ENCODE measurements at regions not wholly inside any gene's neighbourhood (a gene's known extent, or its start where the extent isn't known, plus 50 kb on each side); places are given as distances from the start of the nearest gene placed in this dataset.
A peak's percentile ranks its signal among the peaks of the same experiment; 100 is the strongest.

DNA sequence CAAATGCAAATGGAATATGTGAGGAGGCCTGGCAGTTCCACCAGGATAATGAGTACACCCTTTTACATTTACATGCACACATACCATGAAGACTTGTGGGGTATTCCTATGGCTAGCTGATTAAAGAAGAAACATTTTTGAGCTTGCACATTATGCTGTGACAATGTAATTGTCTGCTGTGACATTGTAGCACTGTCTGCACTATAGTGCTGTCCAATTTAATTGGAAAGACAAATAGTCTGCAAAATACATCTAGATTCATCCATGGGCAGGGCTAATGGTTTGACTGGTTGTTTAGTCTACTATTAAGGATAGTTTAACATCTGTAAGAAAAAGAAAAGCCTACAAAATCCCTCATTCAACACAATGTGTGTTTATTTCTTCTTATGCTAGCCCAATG is 1005.6 kb upstream of the LRFN5 start:
- Mint-ChIP-seq H3K27me3 (ENCODE audit: low read depth) (no peaks in the 10 kb centered on the region), H3K4me1 (ENCODE audit: low read depth) (no peaks in the 10 kb centered on the region), H3K4me3 (no peak overlapping the region), H3K27ac (no peak overlapping the region), H3K36me3 (ENCODE audit: insufficient read depth in 2 of 2) (no peaks in the 10 kb centered on the region), H3K9me3 (no peaks in the 10 kb centered on the region)
- no peak for ATAC-seq (replicated peaks in 1 of 2)
- DNase-seq: no peak

- Mint-ChIP-seq H3K4me3 (no peak overlapping the region), H3K27ac (no peak overlapping the region), H3K9me3 (no peaks in the 10 kb centered on the region), H3K27me3 (ENCODE audit: low read depth) (no peaks in the 10 kb centered on the region), H3K36me3 (ENCODE audit: insufficient read depth in 2 of 2) (no peaks in the 10 kb centered on the region), H3K4me1 (ENCODE audit: low read depth) (no peaks in the 10 kb centered on the region)
- no peak for DNase-seq
- ATAC-seq (replicated peaks in 1 of 2): peak in 1 of 2 donors; percentile 25
Measured at GRCh38 chr14:40599725-40600124, 1007.0 kb upstream of the LRFN5 start.

- no peak for ATAC-seq (replicated peaks in 1 of 2)
- Mint-ChIP-seq H3K36me3 (ENCODE audit: insufficient read depth in 2 of 2) (no peaks in the 10 kb centered on the region), H3K9me3 (no peaks in the 10 kb centered on the region), H3K27me3 (ENCODE audit: low read depth) (no peaks in the 10 kb centered on the region), H3K4me3 (no peak overlapping the region), H3K4me1 (ENCODE audit: low read depth) (no peaks in the 10 kb centered on the region), H3K27ac (no peak overlapping the region)
- DNase-seq: no peak
Measured at GRCh38 chr14:40581264-40581663, 1025.4 kb upstream of the LRFN5 start.

GRCh38 chr14:40576880-40577478 is 1029.7 kb upstream of the LRFN5 start:
- H3K4me1 Mint-ChIP-seq (ENCODE audit: low read depth): no peaks in the 10 kb centered on the region
- H3K36me3 Mint-ChIP-seq (ENCODE audit: insufficient read depth in 2 of 2): no peaks in the 10 kb centered on the region
- H3K9me3 Mint-ChIP-seq: peaks cover 6% of the 10 kb centered on the region in 2 donors
- no peak overlapping the region for H3K27ac Mint-ChIP-seq
- H3K27me3 Mint-ChIP-seq (ENCODE audit: low read depth): no peaks in the 10 kb centered on the region
- no peak for ATAC-seq (replicated peaks in 1 of 2)
- H3K4me3 Mint-ChIP-seq: no peak overlapping the region
- no peak for DNase-seq

DNA sequence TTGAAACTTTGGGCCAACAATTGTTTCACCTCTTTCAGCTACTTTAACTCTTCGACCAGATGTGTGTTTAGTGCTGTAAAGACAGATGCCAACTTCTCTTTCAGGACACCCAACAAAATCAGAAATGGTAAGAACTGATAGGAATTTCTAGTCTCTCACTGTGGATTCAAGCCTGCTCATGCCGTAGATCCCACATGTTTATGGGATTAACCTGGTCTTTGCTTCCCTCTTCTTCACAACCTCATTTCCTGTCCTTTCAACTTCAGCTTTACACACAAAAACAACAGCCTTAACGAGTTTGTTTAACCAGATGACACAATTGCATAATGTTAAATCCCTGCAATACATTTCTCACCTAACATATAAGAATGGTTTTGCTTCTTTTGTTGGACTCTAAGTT is 1031.9 kb upstream of the LRFN5 start:
- ATAC-seq (replicated peaks in 1 of 2) (no peak), DNase-seq (no peak)
- Mint-ChIP-seq H3K9me3 (peaks cover 6 to 8% of the 10 kb centered on the region in 2 donors), H3K27ac (no peak overlapping the region), H3K27me3 (ENCODE audit: low read depth) (no peaks in the 10 kb centered on the region), H3K4me1 (ENCODE audit: low read depth) (no peaks in the 10 kb centered on the region), H3K4me3 (no peak overlapping the region), H3K36me3 (ENCODE audit: insufficient read depth in 2 of 2) (peaks cover 0 to 1% of the 10 kb centered on the region in 2 donors)

DNA sequence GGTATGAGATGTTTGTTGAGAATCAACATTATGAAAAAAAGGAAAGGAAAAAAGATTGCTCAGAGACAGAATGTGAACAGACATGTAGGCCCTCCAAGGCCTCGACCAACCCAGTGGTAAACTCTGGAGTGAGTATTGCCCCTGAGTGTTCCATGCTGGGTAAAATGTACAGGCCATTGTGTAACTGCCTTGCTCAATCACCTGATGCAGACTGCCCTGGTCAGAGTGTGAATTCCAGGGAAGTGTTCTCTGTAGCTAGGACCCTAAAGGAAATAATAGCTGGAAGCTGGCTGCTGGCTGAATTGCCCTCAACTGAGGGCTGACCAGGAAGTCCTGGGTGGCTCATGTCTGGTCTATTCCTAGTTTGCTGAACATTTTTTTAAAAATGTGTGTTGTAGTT is 1081.4 kb upstream of the LRFN5 start:
- Mint-ChIP-seq H3K36me3 (ENCODE audit: insufficient read depth in 2 of 2) (no peaks in the 10 kb centered on the region), H3K27me3 (ENCODE audit: low read depth) (no peaks in the 10 kb centered on the region), H3K4me1 (ENCODE audit: low read depth) (no peaks in the 10 kb centered on the region), H3K9me3 (peaks cover 0 to 3% of the 10 kb centered on the region in 2 donors), H3K27ac (no peak overlapping the region), H3K4me3 (no peak overlapping the region)
- ATAC-seq (replicated peaks in 1 of 2) (no peak), DNase-seq (no peak)

GRCh38 chr14:40523123-40523522 is 1083.6 kb upstream of the LRFN5 start:
- peaks cover 0 to 3% of the 10 kb centered on the region in 2 donors for H3K9me3 Mint-ChIP-seq
- H3K27ac Mint-ChIP-seq: no peak overlapping the region
- H3K36me3 Mint-ChIP-seq (ENCODE audit: insufficient read depth in 2 of 2): no peaks in the 10 kb centered on the region
- H3K4me1 Mint-ChIP-seq (ENCODE audit: low read depth): no peaks in the 10 kb centered on the region
- no peak for ATAC-seq (replicated peaks in 1 of 2)
- no peaks in the 10 kb centered on the region for H3K27me3 Mint-ChIP-seq (ENCODE audit: low read depth)
- no peak for DNase-seq
- no peak overlapping the region for H3K4me3 Mint-ChIP-seq

GRCh38 chr14:40494483-40494882 is 1062.2 kb upstream of the FBXO33 start:
- no peak for DNase-seq
- Mint-ChIP-seq H3K4me1 (ENCODE audit: low read depth) (no peaks in the 10 kb centered on the region), H3K4me3 (no peak overlapping the region), H3K27ac (no peak overlapping the region), H3K9me3 (peaks cover 0 to 4% of the 10 kb centered on the region in 2 donors), H3K36me3 (ENCODE audit: insufficient read depth in 2 of 2) (no peaks in the 10 kb centered on the region), H3K27me3 (ENCODE audit: low read depth) (no peaks in the 10 kb centered on the region)
- no peak for ATAC-seq (replicated peaks in 1 of 2)

DNA sequence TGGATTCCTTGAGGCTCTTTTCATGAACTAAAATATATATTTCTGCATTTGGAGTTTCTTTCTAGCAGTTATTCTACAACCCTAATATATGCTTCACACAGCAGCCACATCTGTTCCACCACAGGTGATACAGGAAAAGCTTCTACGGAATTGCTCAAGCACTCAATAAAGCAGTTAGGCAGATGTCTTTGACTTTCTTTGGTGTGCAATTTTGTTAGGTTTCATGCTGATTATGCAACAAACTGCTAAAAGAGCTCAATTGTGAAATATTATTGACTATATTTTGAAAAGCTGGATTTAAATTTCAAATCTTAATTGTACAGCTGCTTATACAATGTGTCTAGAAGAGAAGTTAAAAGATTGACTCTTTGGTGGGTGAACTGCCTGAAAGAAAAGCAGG is 1055.6 kb upstream of the FBXO33 start:
- no peak overlapping the region for H3K4me3 Mint-ChIP-seq
- no peaks in the 10 kb centered on the region for H3K27me3 Mint-ChIP-seq (ENCODE audit: low read depth)
- ATAC-seq (replicated peaks in 1 of 2) (no peak), DNase-seq (no peak)
- no peaks in the 10 kb centered on the region for H3K36me3 Mint-ChIP-seq (ENCODE audit: insufficient read depth in 2 of 2)
- H3K27ac Mint-ChIP-seq: no peak overlapping the region
- no peaks in the 10 kb centered on the region for H3K4me1 Mint-ChIP-seq (ENCODE audit: low read depth)
- peaks cover 0 to 2% of the 10 kb centered on the region in 2 donors for H3K9me3 Mint-ChIP-seq

DNA sequence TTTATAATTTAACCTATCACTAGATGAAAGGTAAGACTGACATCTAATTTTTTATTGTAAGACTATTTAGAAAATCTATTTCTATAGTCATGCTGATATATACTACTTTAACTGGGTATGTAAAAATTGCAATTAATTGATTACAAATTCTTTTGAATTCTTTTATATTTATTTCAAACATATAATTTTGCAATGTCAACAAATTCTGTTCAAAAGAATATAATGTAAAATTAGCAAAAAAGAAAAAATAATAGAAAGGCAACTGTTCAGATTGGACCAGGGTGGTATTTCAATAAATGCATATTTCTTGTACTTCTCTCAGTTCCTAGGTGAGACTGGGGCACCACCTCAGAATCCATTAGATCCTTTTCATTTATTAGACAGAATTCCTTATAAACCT is 1053.5 kb upstream of the FBXO33 start:
- no peak overlapping the region for H3K27ac Mint-ChIP-seq
- H3K4me1 Mint-ChIP-seq (ENCODE audit: low read depth): no peaks in the 10 kb centered on the region
- DNase-seq (no peak), ATAC-seq (replicated peaks in 1 of 2) (no peak)
- H3K4me3 Mint-ChIP-seq: no peak overlapping the region
- no peaks in the 10 kb centered on the region for H3K9me3 Mint-ChIP-seq
- H3K27me3 Mint-ChIP-seq (ENCODE audit: low read depth): no peaks in the 10 kb centered on the region
- no peaks in the 10 kb centered on the region for H3K36me3 Mint-ChIP-seq (ENCODE audit: insufficient read depth in 2 of 2)

DNA sequence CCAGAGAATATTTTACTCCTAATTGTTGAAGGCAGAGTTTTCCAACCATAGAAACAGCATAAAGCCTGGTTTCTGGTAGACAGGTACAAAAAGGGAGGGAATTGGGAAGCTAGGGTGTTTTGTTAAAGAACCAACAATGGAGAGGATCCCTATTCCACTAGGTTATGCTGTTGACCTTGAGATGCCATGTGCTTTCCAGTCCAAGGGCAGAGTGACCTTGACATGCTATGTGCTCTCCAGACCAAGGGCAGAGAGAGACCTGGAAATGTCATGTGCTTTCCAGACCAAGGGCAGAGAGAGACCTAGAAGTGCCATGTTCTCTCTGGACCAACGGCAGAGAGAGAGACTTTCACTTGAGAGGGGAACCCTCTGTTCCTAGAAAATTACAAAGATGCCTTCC is 1043.8 kb upstream of the FBXO33 start:
- no peak overlapping the region for H3K4me3 Mint-ChIP-seq
- ATAC-seq (replicated peaks in 1 of 2) (no peak), DNase-seq (no peak)
- no peaks in the 10 kb centered on the region for H3K27me3 Mint-ChIP-seq (ENCODE audit: low read depth)
- H3K27ac Mint-ChIP-seq: no peak overlapping the region
- peaks cover 11 to 14% of the 10 kb centered on the region in 2 donors for H3K9me3 Mint-ChIP-seq
- peaks cover 0 to 3% of the 10 kb centered on the region in 2 donors for H3K36me3 Mint-ChIP-seq (ENCODE audit: insufficient read depth in 2 of 2)
- no peaks in the 10 kb centered on the region for H3K4me1 Mint-ChIP-seq (ENCODE audit: low read depth)

DNA sequence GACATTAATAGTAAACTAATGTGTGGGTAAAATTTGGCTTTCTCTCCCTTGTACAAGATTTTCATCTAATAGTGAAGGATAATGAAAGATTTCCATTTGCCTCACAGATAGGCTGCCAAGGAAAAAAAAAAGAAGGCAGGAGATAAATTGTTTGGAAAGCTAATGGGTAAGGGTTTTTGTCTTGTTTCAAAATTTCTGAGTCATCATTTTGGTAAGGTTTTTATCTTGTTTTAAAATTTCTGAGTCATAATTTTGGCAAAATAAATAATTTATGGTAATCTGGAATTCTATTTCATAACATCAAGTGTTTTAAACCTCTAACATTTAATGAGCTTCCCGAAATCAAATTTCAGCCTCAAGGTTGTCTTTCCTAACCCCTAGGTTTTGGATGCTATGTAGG is 1035.7 kb upstream of the FBXO33 start:
- no peak for DNase-seq
- no peak for ATAC-seq (replicated peaks in 1 of 2)
- H3K27ac Mint-ChIP-seq: no peak overlapping the region
- H3K4me3 Mint-ChIP-seq: no peak overlapping the region
- H3K4me1 Mint-ChIP-seq (ENCODE audit: low read depth): no peaks in the 10 kb centered on the region
- H3K36me3 Mint-ChIP-seq (ENCODE audit: insufficient read depth in 2 of 2): no peaks in the 10 kb centered on the region
- H3K9me3 Mint-ChIP-seq: peaks cover 2 to 10% of the 10 kb centered on the region in 2 donors
- H3K27me3 Mint-ChIP-seq (ENCODE audit: low read depth): no peaks in the 10 kb centered on the region

- Mint-ChIP-seq H3K4me1 (ENCODE audit: low read depth) (no peaks in the 10 kb centered on the region), H3K36me3 (ENCODE audit: insufficient read depth in 2 of 2) (no peaks in the 10 kb centered on the region), H3K9me3 (peaks cover 0 to 6% of the 10 kb centered on the region in 2 donors), H3K27ac (no peak overlapping the region), H3K27me3 (ENCODE audit: low read depth) (no peaks in the 10 kb centered on the region), H3K4me3 (no peak overlapping the region)
- ATAC-seq (replicated peaks in 1 of 2) (no peak), DNase-seq (no peak)
Measured at GRCh38 chr14:40464531-40464930, 1032.3 kb upstream of the FBXO33 start.

GRCh38 chr14:40463886-40464285 is 1031.7 kb upstream of the FBXO33 start:
- Mint-ChIP-seq H3K4me3 (no peak overlapping the region), H3K4me1 (ENCODE audit: low read depth) (no peaks in the 10 kb centered on the region), H3K36me3 (ENCODE audit: insufficient read depth in 2 of 2) (no peaks in the 10 kb centered on the region), H3K27me3 (ENCODE audit: low read depth) (no peaks in the 10 kb centered on the region), H3K9me3 (peaks cover 0 to 6% of the 10 kb centered on the region in 2 donors), H3K27ac (no peak overlapping the region)
- no peak for ATAC-seq (replicated peaks in 1 of 2)
- no peak for DNase-seq
